HK-2 (cell line): ENCODE measurements at regions not wholly inside any gene's neighbourhood (a gene's known extent, or its start where the extent isn't known, plus 50 kb on each side); places are given as distances from the start of the nearest gene placed in this dataset.

Experiments
- DNase-seq: peaks from one replicate; pipeline ENCODE4 v3.0.0-alpha.2; 2018; ENCODE audit not compliant: unreplicated experiment

DNA sequence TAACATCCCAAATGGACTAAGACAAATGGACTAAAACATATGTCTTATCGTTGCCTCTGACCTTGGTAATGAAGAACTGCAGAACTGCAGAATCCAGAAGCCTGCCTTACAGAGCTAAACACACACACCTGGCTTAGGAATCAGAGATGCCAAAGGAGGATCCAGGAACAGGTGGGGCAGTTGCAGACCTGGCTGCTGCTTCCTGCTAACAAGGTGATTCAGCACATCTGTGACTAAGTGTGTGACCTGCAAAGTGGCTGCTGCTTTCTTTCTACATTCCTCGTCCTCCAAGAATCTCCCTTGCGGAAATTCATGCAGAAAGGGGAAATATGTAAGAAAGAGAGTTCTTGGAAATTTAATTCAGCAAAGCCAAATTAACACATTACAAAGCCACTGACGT, 96.8 kb upstream of the NLGN4X start:
- no peak for DNase-seq

GRCh38 chrX:6313356-6313755, 84.7 kb upstream of the NLGN4X start:
- no peak for DNase-seq

DNA sequence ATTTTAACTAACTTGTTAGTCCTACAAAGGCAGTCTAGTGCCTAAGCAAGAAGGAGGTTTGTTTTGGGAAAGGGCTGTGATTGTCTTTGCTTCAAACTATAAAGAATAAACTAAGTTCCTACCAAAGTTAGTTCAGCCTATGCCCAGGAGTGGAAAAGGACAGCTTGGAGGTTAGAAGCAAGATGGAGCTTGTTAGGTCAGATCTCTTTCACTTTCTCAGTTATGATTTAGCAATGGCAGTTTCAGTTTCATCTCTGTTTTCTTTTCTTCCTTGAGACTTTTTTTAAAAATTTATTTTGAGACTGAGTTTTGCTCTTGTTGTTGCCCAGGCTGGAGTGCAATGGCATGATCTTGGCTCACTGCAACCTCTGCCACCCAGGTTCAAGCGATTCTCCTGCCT, 82.9 kb upstream of the NLGN4X start:
- DNase-seq: no peak

DNA sequence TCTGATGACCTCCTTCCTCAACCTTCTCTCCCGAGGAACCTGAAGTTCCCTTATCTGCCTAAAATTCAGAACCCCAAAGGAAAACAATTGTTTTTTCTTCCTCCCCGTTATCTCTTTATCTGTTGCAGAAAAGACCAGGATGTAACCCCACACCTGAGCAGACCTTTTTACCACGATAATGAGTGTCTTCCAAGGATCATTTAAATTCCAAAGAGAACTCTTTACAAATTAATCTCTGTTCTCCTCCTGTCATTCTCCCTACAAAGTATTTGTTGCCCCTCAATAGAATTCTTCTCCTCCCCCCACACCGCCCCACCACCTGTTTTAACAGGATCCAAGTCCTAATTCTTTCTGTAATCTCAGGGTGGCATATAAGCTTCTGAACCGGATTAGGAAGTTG, 78.5 kb upstream of the NLGN4X start:
- no peak for DNase-seq

- no peak for DNase-seq
Measured at GRCh38 chrX:6299724-6300123, 71.1 kb upstream of the NLGN4X start.

DNA sequence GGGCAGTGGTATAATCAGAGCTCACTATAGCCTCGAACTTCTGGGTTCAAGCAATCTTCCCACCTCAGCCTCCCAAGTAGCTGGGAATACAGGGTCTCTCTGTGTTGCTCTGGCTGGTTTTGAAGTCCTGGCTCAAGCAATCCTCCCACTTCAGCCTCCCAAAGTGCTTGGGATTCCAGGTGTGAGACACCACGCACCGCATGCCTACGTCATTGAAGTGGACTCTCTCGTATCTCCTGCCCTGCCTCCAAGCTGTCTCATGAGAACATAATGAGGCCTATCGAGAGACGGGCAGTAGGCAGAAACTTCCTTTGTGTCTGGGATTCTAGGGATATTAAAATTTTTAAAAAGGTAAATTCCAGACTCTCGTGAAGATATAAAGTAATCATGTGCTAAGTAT, 65.0 kb upstream of the NLGN4X start:
- DNase-seq: no peak

DNA sequence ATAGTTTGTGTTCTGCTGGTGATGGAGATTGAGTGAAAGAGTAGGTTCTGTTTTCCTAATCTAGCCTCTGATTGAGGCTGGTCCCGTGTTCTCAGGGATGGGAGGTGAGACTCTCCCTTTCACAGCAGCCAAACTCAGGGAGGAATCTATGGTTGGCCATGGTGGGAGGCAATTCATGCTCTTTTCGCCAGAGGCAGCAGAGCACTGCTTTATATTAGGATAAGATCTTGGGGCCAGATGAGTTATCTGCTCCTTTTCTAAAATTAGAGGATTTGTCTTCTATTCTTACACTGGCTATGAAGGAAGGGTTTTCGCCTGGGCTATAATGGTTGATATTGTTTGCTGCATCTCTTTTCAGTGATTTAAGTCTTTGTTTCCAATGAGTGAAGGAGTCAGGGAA, 63.9 kb upstream of the NLGN4X start:
- DNase-seq: no peak

- DNase-seq: no peak
Measured at GRCh38 chrX:6291444-6291843, 62.8 kb upstream of the NLGN4X start.

GRCh38 chrX:6283826-6284225, 55.2 kb upstream of the NLGN4X start:
- DNase-seq: no peak

DNA sequence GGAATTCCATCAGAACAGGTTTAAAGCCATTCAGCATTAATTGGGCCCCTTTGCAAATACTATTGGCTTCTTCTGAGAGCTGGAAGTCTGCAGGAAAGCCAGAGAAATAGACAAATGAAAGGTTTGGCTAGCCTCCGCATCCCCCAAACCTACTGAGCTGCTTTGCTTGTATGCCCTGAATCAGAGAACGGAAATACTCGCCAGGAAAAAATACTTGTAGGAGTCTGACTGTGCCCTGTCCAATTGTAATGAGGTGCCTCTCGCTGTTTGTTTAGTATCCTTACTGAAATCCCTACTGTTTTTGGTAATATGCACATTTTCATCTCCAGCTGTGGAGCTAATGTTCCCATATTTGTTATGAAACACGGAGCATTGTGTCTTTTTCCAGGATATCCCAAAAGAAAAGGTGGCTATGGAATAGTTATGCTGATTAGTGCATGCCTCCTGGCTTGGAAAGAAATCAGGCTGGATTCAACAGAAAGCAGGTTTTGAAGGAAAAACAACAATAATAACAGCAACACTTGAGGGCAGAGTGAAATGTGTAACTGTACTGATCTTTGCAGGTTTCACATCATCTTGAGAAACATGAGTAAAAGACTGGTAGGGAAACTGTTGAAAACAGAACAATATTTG, 50.7 kb upstream of the NLGN4X start:
- DNase-seq: no peak
